ENCODE measurements at regions not wholly inside any gene's neighbourhood (a gene's known extent, or its start where the extent isn't known, plus 50 kb on each side); places are given as distances from the start of the nearest gene placed in this dataset.

DNA sequence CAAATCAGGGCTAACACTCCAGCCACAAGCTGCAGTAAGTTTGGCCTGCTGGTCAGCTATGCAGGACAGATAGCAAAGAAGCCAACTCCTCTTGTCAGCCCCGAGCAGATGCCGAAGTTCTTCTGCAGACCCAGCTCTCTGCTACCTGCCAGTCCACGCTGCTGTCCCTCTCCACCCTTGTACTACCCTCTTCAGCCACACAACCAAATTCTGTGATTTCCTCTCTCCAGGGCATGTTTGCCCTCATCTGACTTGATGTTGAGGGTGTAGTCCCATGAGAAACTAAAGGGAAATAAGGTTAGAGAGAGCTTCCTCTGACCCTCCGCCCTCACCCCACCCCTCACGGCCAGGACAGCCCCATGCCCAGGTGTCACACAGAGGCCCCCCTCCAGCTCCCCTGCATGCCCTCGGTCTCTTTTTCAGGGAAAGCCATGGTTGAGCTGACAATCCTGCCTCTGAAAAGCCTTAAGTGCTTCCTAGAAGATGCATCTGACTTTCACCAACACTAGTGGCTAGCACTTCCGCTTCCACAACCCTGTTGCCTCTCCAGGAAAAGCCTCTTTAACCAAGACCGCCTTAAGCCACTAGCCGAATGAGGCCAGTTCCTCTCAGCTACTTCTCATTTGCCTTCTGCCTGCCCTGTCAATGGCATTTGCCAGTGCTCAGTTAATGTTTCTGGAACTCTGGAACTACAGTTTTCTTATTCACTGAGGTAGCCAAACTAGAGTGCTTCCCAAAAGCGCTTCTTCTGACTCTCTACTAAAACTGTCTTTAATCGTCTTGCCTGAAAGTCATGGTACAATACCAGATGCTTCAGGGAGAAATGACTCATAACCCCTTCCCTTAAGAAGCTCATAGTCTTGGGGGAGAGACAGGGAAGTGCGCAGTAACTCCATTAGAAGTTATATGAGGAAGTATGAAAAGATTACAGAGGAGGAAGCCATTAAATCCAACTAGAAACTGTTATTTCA is 300.4 kb upstream of the STT3B start:
- TF ChIP-seq POLR2A (IDR thresholded peaks at IDR 0.05; ENCODE audit: borderline replicate concordance, extremely low read depth, insufficient read depth, insufficient read length) (no peak), SRF (IDR thresholded peaks at IDR 0.05; ENCODE audit: low read depth) (no peak), RAD21 (IDR thresholded peaks at IDR 0.05; ENCODE audit: low read depth) (no peak)
- TF ChIP-seq, protein P1, sequence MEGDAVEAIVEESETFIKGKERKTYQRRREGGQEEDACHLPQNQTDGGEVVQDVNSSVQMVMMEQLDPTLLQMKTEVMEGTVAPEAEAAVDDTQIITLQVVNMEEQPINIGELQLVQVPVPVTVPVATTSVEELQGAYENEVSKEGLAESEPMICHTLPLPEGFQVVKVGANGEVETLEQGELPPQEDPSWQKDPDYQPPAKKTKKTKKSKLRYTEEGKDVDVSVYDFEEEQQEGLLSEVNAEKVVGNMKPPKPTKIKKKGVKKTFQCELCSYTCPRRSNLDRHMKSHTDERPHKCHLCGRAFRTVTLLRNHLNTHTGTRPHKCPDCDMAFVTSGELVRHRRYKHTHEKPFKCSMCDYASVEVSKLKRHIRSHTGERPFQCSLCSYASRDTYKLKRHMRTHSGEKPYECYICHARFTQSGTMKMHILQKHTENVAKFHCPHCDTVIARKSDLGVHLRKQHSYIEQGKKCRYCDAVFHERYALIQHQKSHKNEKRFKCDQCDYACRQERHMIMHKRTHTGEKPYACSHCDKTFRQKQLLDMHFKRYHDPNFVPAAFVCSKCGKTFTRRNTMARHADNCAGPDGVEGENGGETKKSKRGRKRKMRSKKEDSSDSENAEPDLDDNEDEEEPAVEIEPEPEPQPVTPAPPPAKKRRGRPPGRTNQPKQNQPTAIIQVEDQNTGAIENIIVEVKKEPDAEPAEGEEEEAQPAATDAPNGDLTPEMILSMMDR (IDR thresholded peaks at IDR 0.05 in 2 of 3, conservative IDR thresholded peaks at IDR 0.05 in 1 of 3; ENCODE audit: borderline replicate concordance in 1 of 3, insufficient read depth in 1 of 3, low read depth in 2 of 3, low read length in 2 of 3) = no peak
- TF ChIP-seq, protein P2, sequence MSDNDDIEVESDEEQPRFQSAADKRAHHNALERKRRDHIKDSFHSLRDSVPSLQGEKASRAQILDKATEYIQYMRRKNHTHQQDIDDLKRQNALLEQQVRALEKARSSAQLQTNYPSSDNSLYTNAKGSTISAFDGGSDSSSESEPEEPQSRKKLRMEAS (IDR thresholded peaks at IDR 0.05) = no peak

Measured in HCT116 (cell line).